Thymus (tissue), 11 donors: ENCODE measurements at regions not wholly inside any gene's neighbourhood (a gene's known extent, or its start where the extent isn't known, plus 50 kb on each side); places are given as distances from the start of the nearest gene placed in this dataset.

Source experiments
- DNase-seq, 9 donors: peaks; one replicate each; pipeline ENCODE4 v3.0.0-alpha.2; 2013; ENCODE audit warnings: low spot score in 9 of 9, low read depth in 6 of 9, missing footprints in 1 of 9
- H3K27ac ChIP-seq, 2 donors: one replicate each; pipeline ENCODE4 v1.5.1; 2013; ENCODE audit warnings: control low read depth in 1 of 2, low read depth in 1 of 2, low read length in 1 of 2, mild to moderate bottlenecking in 1 of 2, moderate library complexity in 1 of 2
- H3K27me3 ChIP-seq, 2 donors: one replicate each; pipeline ENCODE4 v1.5.1; 2013; ENCODE audit warnings: low read length in 1 of 2; ENCODE audit not compliant: control insufficient read depth in 2 of 2, insufficient read depth in 1 of 2
- H3K36me3 ChIP-seq, 2 donors: one replicate each; pipeline ENCODE4 v1.5.1; 2013; ENCODE audit warnings: low read length in 1 of 2, mild to moderate bottlenecking in 1 of 2, moderate library complexity in 1 of 2; ENCODE audit not compliant: control insufficient read depth in 2 of 2, insufficient read depth in 2 of 2
- H3K4me1 ChIP-seq, 2 donors: one replicate each; pipeline ENCODE4 v1.5.1; 2013; ENCODE audit warnings: low read length in 2 of 2; ENCODE audit not compliant: control insufficient read depth in 2 of 2, insufficient read depth in 2 of 2
- H3K4me3 ChIP-seq, 2 donors: one replicate each; pipeline ENCODE4 v1.5.1; 2013; ENCODE audit warnings: low read length in 2 of 2, control low read depth in 1 of 2, mild to moderate bottlenecking in 1 of 2
- H3K9me3 ChIP-seq, 2 donors: one replicate each; pipeline ENCODE4 v1.5.1; 2013; ENCODE audit warnings: low read length in 1 of 2, mild to moderate bottlenecking in 1 of 2; ENCODE audit not compliant: control insufficient read depth in 2 of 2, insufficient read depth in 1 of 2
- WGBS: extraction: QIAGEN DNeasy Blood & Tissue Kit; methylation state at CpG from one replicate; pipeline ENCODE4 v1.1.7; 2013; 5-methylcytosine and 5-hydroxymethylcytosine counted together
- donor health status: healthy.

GRCh38 chr1:118271883-118272282, 86.9 kb upstream of the SPAG17 start:
- 97% methylated on average over 3 of the region's 3 CpGs for WGBS
- no peak overlapping the region for H3K4me3 ChIP-seq
- H3K27ac ChIP-seq: no peak overlapping the region

GRCh38 chr1:118269598-118269997, 84.6 kb upstream of the SPAG17 start:
- Histone ChIP-seq H3K27me3 (no peaks in the 10 kb centered on the region), H3K36me3 (no peaks in the 10 kb centered on the region), H3K9me3 (no peaks in the 10 kb centered on the region), H3K27ac (no peak overlapping the region), H3K4me3 (no peak overlapping the region), H3K4me1 (no peaks in the 10 kb centered on the region)
- 89% methylated on average over 2 of the region's 2 CpGs for WGBS
- no peak for DNase-seq

More at GRCh38 chr1:118271883-118272282, 86.9 kb upstream of the SPAG17 start:
- Histone ChIP-seq H3K36me3 (no peaks in the 10 kb centered on the region), H3K9me3 (no peaks in the 10 kb centered on the region), H3K27me3 (no peaks in the 10 kb centered on the region), H3K4me1 (no peaks in the 10 kb centered on the region)
- DNase-seq: no peak

DNA sequence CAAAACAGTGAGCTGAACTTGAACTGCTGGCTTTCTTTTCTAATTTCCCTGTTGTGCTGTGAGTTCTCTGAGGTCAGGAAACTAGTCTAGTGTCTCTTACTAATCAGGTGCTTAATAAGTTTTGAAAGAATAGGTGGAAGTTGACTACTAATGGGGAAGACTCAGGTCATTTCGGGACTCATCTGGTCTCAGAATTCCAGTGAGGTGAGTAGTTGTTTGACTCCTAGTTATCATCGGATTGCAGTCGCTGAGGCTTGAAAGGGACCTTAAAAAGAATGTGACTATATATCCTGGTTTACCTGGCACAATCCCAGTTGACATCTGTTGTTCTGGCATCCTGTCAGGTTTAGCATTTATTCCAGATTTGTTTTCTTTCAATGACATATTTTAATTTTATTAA, 81.4 kb upstream of the SPAG17 start:
- no peak overlapping the region for H3K4me3 ChIP-seq
- 94% methylated on average over 3 of the region's 3 CpGs for WGBS
- no peaks in the 10 kb centered on the region for H3K27me3 ChIP-seq
- H3K36me3 ChIP-seq: no peaks in the 10 kb centered on the region
- no peaks in the 10 kb centered on the region for H3K9me3 ChIP-seq
- H3K27ac ChIP-seq: no peak overlapping the region
- H3K4me1 ChIP-seq: no peaks in the 10 kb centered on the region
- DNase-seq: no peak

DNA sequence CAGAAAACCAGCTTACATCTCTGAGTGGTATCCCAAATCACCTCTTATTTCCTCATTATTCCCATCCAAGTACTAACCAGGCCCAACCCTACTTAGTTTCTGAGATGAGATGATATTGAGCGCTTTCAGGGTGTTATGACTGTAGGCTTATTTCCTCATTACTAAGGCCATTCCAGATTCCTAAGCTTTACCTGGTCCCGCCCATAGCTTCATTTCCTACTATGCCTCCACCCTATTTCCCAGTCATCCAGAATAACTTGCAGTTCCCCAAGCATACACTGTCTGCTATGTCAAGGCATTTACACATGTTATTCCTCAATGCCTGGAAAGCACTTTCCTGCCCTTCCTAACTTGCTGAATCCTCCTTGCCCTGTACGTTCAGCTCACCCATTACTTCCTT, 79.3 kb upstream of the SPAG17 start:
- Histone ChIP-seq H3K27me3 (no peaks in the 10 kb centered on the region), H3K36me3 (no peaks in the 10 kb centered on the region), H3K4me1 (no peaks in the 10 kb centered on the region), H3K27ac (no peak overlapping the region), H3K4me3 (no peak overlapping the region), H3K9me3 (no peaks in the 10 kb centered on the region)
- WGBS: 94% methylated on average over 3 of the region's 3 CpGs
- DNase-seq: no peak

- no peak overlapping the region for H3K27ac ChIP-seq
- DNase-seq: no peak
- H3K9me3 ChIP-seq: no peaks in the 10 kb centered on the region
- no peak overlapping the region for H3K4me3 ChIP-seq
- H3K27me3 ChIP-seq: no peaks in the 10 kb centered on the region
- no peaks in the 10 kb centered on the region for H3K4me1 ChIP-seq
- no peaks in the 10 kb centered on the region for H3K36me3 ChIP-seq
- 92% methylated on average over 2 of the region's 2 CpGs for WGBS
These were observed 77.8 kb upstream of the SPAG17 start for GRCh38 chr1:118262865-118263264.

GRCh38 chr1:118258975-118259374, 73.9 kb upstream of the SPAG17 start:
- Histone ChIP-seq H3K9me3 (no peaks in the 10 kb centered on the region), H3K36me3 (no peaks in the 10 kb centered on the region), H3K27me3 (no peaks in the 10 kb centered on the region), H3K4me3 (no peak overlapping the region), H3K27ac (no peak overlapping the region), H3K4me1 (no peaks in the 10 kb centered on the region)
- no peak for DNase-seq
- 93% methylated on average over 8 of the region's 8 CpGs for WGBS

- Histone ChIP-seq H3K9me3 (no peaks in the 10 kb centered on the region), H3K27ac (no peak overlapping the region), H3K4me3 (no peak overlapping the region), H3K4me1 (no peaks in the 10 kb centered on the region), H3K36me3 (no peaks in the 10 kb centered on the region), H3K27me3 (no peaks in the 10 kb centered on the region)
- no peak for DNase-seq
These were observed 72.9 kb upstream of the SPAG17 start for GRCh38 chr1:118257946-118258345.

DNA sequence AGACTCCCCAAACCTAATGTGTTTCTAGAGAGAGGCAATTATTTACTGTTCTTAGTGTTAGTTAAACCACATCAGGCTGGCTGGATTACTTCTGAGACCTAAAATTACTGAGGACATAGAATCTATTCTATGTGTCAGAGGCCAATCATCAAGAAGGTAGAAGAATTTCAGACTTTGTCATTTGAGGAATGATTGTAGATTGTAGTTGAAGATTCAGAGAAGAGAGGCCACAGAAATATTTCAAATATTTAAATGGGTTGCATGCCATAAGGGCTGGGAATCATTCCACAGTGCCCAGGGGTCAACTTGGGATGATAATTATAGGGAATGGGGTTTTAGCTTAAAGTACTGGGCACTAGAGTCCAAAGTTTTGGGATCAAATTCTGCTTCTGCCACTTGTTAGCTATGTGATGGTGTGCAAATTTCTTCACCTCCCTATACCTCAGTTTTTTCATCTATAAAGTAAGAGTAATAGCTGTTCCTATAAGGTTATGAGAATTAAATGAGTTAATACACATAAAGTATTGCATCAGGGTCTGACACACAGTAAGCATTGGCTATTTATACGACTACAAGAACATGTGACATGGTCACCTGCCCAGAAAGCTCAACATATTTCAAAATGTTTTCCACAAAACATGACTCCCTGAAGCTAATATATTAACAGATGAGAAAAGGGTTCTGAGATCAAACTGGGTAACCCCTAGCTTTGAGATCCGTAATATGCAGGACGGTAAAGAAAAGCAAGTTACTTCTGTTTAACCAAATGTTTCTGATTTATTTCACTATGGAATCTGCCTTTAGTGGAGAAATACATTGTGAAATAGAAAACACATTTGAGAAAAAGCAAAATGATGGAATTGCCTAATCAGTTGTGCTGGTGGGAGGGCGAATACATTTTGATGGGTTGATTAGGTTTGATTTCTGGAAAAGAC, 69.7 kb upstream of the SPAG17 start:
- Histone ChIP-seq H3K27ac (no peak overlapping the region), H3K36me3 (no peaks in the 10 kb centered on the region), H3K9me3 (no peaks in the 10 kb centered on the region), H3K4me3 (no peak overlapping the region), H3K27me3 (no peaks in the 10 kb centered on the region), H3K4me1 (no peaks in the 10 kb centered on the region)
- DNase-seq: no peak
- WGBS: 98% methylated on average over 4 of the region's 4 CpGs

- Histone ChIP-seq H3K4me1 (no peaks in the 10 kb centered on the region), H3K36me3 (no peaks in the 10 kb centered on the region), H3K27me3 (no peaks in the 10 kb centered on the region), H3K4me3 (no peak overlapping the region), H3K27ac (no peak overlapping the region), H3K9me3 (no peaks in the 10 kb centered on the region)
- 82% methylated on average over 2 of the region's 2 CpGs for WGBS
- DNase-seq: no peak
These were observed 69.0 kb upstream of the SPAG17 start for GRCh38 chr1:118254001-118254400.
